ENCODE measurements at regions not wholly inside any gene's neighbourhood (a gene's known extent, or its start where the extent isn't known, plus 50 kb on each side); places are given as distances from the start of the nearest gene placed in this dataset.

DNA sequence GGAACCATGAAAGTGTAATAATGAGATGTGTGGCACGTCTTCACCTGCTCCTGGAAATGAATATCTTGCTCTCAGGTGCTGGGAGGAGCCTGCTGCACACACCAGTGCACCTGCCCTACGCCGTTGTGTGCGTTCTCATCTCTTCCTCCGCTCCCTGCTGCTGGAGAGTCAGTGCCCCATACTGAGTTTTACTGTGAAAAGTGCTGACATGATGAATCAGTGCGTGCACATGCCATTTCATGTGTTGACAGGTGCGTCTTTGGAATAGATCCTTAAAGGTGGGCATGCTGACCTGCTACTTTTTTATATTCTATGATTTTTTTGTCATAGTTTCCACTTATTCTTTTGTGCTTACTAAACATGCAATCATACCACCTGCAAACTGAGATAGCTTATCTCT lies 1015.8 kb downstream of the BRD1 start:
- no peak overlapping the region for H3K4me3 ChIP-seq (ENCODE audit: low read length)
- H3K9ac ChIP-seq (ENCODE audit: low read length), result no peak overlapping the region
- no peaks in the 10 kb centered on the region for H3K27me3 ChIP-seq (replicated peaks; ENCODE audit: insufficient read depth, low read length)
- H4K20me1 ChIP-seq (ENCODE audit: insufficient read depth, low read length), result no peaks in the 10 kb centered on the region
- DNase-seq, result no peak
- H3K4me2 ChIP-seq (ENCODE audit: low read depth, low read length), result no peak overlapping the region
- no peaks in the 10 kb centered on the region for H3K9me3 ChIP-seq (replicated peaks; ENCODE audit: insufficient read depth, low read length)
- H2AFZ ChIP-seq (ENCODE audit: low read length), result no peak overlapping the region
- H3K36me3 ChIP-seq (replicated peaks; ENCODE audit: insufficient read depth, low read length), result no peaks in the 10 kb centered on the region
- H3K4me1 ChIP-seq (ENCODE audit: low read length), result no peaks in the 10 kb centered on the region
- TF ChIP-seq EZH2 (optimal IDR thresholded peaks at IDR 0.05; ENCODE audit: low read depth, low read length) (no peak), EZH2phosphoT487 (IDR thresholded peaks at IDR 0.05; ENCODE audit: low read length) (no peak)
- TF ChIP-seq, protein P1, sequence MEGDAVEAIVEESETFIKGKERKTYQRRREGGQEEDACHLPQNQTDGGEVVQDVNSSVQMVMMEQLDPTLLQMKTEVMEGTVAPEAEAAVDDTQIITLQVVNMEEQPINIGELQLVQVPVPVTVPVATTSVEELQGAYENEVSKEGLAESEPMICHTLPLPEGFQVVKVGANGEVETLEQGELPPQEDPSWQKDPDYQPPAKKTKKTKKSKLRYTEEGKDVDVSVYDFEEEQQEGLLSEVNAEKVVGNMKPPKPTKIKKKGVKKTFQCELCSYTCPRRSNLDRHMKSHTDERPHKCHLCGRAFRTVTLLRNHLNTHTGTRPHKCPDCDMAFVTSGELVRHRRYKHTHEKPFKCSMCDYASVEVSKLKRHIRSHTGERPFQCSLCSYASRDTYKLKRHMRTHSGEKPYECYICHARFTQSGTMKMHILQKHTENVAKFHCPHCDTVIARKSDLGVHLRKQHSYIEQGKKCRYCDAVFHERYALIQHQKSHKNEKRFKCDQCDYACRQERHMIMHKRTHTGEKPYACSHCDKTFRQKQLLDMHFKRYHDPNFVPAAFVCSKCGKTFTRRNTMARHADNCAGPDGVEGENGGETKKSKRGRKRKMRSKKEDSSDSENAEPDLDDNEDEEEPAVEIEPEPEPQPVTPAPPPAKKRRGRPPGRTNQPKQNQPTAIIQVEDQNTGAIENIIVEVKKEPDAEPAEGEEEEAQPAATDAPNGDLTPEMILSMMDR (IDR thresholded peaks at IDR 0.05; ENCODE audit: low read length), result no peak
- H3F3A ChIP-seq (ENCODE audit: insufficient read depth, low read length), result no peaks in the 10 kb centered on the region
- H3K27ac ChIP-seq (ENCODE audit: low read length), result no peak overlapping the region
- H3K79me2 ChIP-seq (ENCODE audit: low read length), result no peaks in the 10 kb centered on the region
- H3K9me2 ChIP-seq (replicated peaks; ENCODE audit: insufficient read depth, low read length), result no peaks in the 10 kb centered on the region

DNA sequence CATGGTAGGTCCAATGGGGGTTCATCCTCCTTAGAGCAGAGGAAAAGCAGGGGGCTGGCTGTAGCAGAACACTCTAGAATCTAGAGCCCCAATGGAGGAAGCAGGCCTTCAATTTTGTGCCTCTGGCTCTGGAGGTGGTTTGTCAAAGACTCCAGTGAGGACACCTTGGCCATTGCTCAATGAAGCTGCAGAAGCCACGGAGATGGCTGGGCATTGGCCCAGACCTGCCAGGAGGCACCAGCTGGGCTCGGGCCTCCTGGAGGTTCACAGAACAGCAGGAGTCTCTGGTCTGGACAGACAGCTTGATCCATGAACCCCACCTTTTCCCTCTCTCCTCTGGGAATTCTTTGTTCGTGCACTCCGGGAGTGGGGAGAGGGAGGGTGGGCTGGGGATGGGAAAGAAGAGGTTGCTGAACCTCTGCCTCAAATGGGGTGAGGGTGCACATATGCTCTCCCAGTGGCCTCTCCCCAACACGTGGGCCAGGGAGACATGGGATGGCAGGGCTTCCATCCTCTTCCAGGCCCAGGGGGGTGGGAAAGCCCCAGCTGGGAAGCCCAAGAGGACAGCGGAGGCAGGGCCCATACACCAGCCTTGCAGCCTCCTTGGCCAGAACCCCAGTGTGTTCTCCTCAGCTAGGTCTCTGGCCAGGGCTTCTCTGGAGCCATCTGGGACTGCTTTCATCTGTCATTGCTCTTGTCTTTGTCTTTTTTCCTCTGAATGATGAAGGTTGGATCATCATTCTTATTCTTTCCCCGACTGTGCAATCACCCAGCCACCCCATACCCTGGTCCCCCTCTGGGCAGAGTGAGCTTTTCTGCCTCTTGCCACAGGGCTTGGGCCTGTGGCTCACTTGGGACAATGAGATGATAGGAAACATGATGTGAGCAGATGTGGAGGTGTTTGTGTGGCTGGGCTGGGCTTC lies 1019.4 kb downstream of the BRD1 start:
- no peaks in the 10 kb centered on the region for H3K36me3 ChIP-seq (replicated peaks; ENCODE audit: insufficient read depth, low read length)
- H2AFZ ChIP-seq (ENCODE audit: low read length), result no peak overlapping the region
- H3K4me2 ChIP-seq (ENCODE audit: low read depth, low read length), result no peak overlapping the region
- no peak for DNase-seq
- no peaks in the 10 kb centered on the region for H3K9me3 ChIP-seq (replicated peaks; ENCODE audit: insufficient read depth, low read length)
- TF ChIP-seq EZH2 (optimal IDR thresholded peaks at IDR 0.05; ENCODE audit: low read depth, low read length) (no peak), EZH2phosphoT487 (IDR thresholded peaks at IDR 0.05; ENCODE audit: low read length) (no peak)
- TF ChIP-seq, protein P1 (IDR thresholded peaks at IDR 0.05; ENCODE audit: low read length), result no peak
- H3F3A ChIP-seq (ENCODE audit: insufficient read depth, low read length), result no peaks in the 10 kb centered on the region
- no peaks in the 10 kb centered on the region for H4K20me1 ChIP-seq (ENCODE audit: insufficient read depth, low read length)
- no peak overlapping the region for H3K4me3 ChIP-seq (ENCODE audit: low read length)
- H3K79me2 ChIP-seq (ENCODE audit: low read length), result no peaks in the 10 kb centered on the region
- H3K4me1 ChIP-seq (ENCODE audit: low read length), result no peaks in the 10 kb centered on the region
- H3K27me3 ChIP-seq (replicated peaks; ENCODE audit: insufficient read depth, low read length), result no peaks in the 10 kb centered on the region
- H3K27ac ChIP-seq (ENCODE audit: low read length), result no peak overlapping the region
- H3K9ac ChIP-seq (ENCODE audit: low read length), result no peak overlapping the region
- no peaks in the 10 kb centered on the region for H3K9me2 ChIP-seq (replicated peaks; ENCODE audit: insufficient read depth, low read length)

DNA sequence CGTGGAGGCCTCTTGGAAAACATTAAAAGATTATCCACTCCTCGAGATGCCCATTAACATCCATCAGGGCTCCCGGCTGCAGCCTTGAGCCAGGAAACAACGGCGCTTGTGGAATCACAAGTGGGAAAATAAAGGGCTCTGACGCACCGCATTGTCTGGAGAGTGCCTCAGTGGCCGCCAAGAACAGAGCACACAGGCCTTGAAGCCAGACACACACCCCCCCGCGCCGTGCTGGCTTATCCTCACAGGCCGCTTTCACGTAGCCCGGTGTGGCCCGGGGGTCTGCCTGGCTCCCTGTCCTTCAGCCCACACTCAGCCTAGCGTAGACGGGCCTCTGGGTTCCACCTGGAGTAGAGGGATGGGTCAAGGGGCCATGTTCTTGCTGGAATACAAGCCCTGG lies 1020.5 kb downstream of the BRD1 start:
- DNase-seq, result no peak

More for the DNA sequence above, 1020.5 kb downstream of the BRD1 start:
- H2AFZ ChIP-seq (ENCODE audit: low read length), result no peak overlapping the region
- H3K9me3 ChIP-seq (replicated peaks; ENCODE audit: insufficient read depth, low read length), result no peaks in the 10 kb centered on the region
- no peak overlapping the region for H3K9ac ChIP-seq (ENCODE audit: low read length)
- no peaks in the 10 kb centered on the region for H3K36me3 ChIP-seq (replicated peaks; ENCODE audit: insufficient read depth, low read length)
- H3K27ac ChIP-seq (ENCODE audit: low read length), result no peak overlapping the region
- H3K79me2 ChIP-seq (ENCODE audit: low read length), result no peaks in the 10 kb centered on the region
- TF ChIP-seq EZH2 (optimal IDR thresholded peaks at IDR 0.05; ENCODE audit: low read depth, low read length), result no peak
- TF ChIP-seq, protein P1 (IDR thresholded peaks at IDR 0.05; ENCODE audit: low read length), result no peak
- no peak for TF ChIP-seq EZH2phosphoT487 (IDR thresholded peaks at IDR 0.05; ENCODE audit: low read length)
- no peaks in the 10 kb centered on the region for H3K4me1 ChIP-seq (ENCODE audit: low read length)
- H3F3A ChIP-seq (ENCODE audit: insufficient read depth, low read length), result no peaks in the 10 kb centered on the region
- no peaks in the 10 kb centered on the region for H4K20me1 ChIP-seq (ENCODE audit: insufficient read depth, low read length)
- no peak overlapping the region for H3K4me3 ChIP-seq (ENCODE audit: low read length)
- no peaks in the 10 kb centered on the region for H3K27me3 ChIP-seq (replicated peaks; ENCODE audit: insufficient read depth, low read length)
- no peak overlapping the region for H3K4me2 ChIP-seq (ENCODE audit: low read depth, low read length)
- no peaks in the 10 kb centered on the region for H3K9me2 ChIP-seq (replicated peaks; ENCODE audit: insufficient read depth, low read length)

Measured in MM.1S (cell line).